BJ (cell line): ENCODE measurements at regions not wholly inside any gene's neighbourhood (a gene's known extent, or its start where the extent isn't known, plus 50 kb on each side); places are given as distances from the start of the nearest gene placed in this dataset.

Experiments
- CTCF ChIA-PET: fragments of 350-600 bp; formaldehyde crosslinking; extraction: SDS; loops from one replicate; lab custom pipeline; 2021; ENCODE audit warnings: antibody characterized with exemption, inconsistent platforms; lab: Yijun Ruan, JAX
- POLR2A ChIA-PET: fragments of 300-600 bp; sonication (Branson Sonifier 250); formaldehyde crosslinking; extraction: SDS; loops from one replicate; lab custom pipeline; 2021; ENCODE audit warnings: antibody characterized with exemption; lab: Charles Lee
- DNase-seq: peaks from one replicate; pipeline ENCODE4 v3.0.0-alpha.2; 2011; ENCODE audit warnings: low read depth
- H3K27me3 ChIP-seq: 2 replicates; pipeline ENCODE4 v1.6.0; 2011; ENCODE audit warnings: low read length; ENCODE audit not compliant: control insufficient read depth, insufficient read depth
- H3K36me3 ChIP-seq: 2 replicates; pipeline ENCODE4 v1.5.1; 2011; ENCODE audit warnings: low read length; ENCODE audit not compliant: control insufficient read depth, insufficient read depth
- H3K4me3 ChIP-seq: 2 replicates; pipeline ENCODE4 v1.5.1; 2011; ENCODE audit warnings: low read depth, mild to moderate bottlenecking, control low read depth, low read length
- CTCF ChIP-seq: IDR thresholded peaks from 2 replicates; pipeline ENCODE4 v1.5.1; 2011; ENCODE audit warnings: low read depth, mild to moderate bottlenecking, control low read depth, inconsistent platforms, low read length, moderate library complexity; ENCODE audit not compliant: insufficient read depth

- H3K4me3 ChIP-seq = no peak overlapping the region
- CTCF ChIA-PET = no interaction called here
- H3K36me3 ChIP-seq = no peaks in the 10 kb centered on the region
- no peak for DNase-seq
- POLR2A ChIA-PET = no interaction called here
- TF ChIP-seq CTCF = no peak
- H3K27me3 ChIP-seq = no peaks in the 10 kb centered on the region
Observed at GRCh38 chr3:89803711-89804110, 696.3 kb downstream of the EPHA3 start.

GRCh38 chr3:89806166-89806565, 698.7 kb downstream of the EPHA3 start:
- CTCF ChIA-PET = no interaction called here
- no peak for DNase-seq
- H3K27me3 ChIP-seq = no peaks in the 10 kb centered on the region
- no peak overlapping the region for H3K4me3 ChIP-seq
- no peak for TF ChIP-seq CTCF
- H3K36me3 ChIP-seq = no peaks in the 10 kb centered on the region
- POLR2A ChIA-PET = no interaction called here

DNA sequence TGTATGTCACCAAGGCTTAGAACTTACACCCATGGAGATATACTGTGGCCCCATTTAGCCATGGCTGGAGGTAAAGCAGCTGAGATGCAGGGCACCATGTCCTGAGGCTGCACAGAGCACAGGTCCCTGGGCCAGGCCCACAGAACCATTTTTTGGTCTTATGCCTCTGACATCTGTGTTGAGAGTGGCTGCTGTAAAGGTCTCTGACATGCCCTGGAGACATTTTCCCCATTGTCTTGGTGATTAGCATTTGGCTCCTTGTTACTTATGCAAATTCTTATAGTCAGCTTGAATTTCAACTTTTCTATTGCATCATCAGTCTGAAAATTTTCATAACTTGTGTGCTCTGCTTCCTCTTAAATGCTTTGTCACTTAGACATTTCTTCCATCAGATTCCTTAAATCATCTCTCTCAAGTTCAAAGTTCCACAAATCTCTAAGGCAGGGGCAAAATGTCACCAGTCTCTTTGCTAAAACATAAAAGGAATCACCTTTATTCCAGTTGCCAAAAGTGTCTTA, 701.3 kb downstream of the EPHA3 start:
- no peak overlapping the region for H3K4me3 ChIP-seq
- CTCF ChIA-PET = no interaction called here
- no peak for DNase-seq
- no peak for TF ChIP-seq CTCF
- POLR2A ChIA-PET = no interaction called here
- H3K27me3 ChIP-seq = no peaks in the 10 kb centered on the region
- no peaks in the 10 kb centered on the region for H3K36me3 ChIP-seq

- H3K27me3 ChIP-seq = no peaks in the 10 kb centered on the region
- no peak overlapping the region for H3K4me3 ChIP-seq
- no peak for TF ChIP-seq CTCF
- H3K36me3 ChIP-seq = no peaks in the 10 kb centered on the region
- DNase-seq = no peak
- POLR2A ChIA-PET = no interaction called here
- CTCF ChIA-PET = no interaction called here
Observed at GRCh38 chr3:89813500-89813899, 706.1 kb downstream of the EPHA3 start.

DNA sequence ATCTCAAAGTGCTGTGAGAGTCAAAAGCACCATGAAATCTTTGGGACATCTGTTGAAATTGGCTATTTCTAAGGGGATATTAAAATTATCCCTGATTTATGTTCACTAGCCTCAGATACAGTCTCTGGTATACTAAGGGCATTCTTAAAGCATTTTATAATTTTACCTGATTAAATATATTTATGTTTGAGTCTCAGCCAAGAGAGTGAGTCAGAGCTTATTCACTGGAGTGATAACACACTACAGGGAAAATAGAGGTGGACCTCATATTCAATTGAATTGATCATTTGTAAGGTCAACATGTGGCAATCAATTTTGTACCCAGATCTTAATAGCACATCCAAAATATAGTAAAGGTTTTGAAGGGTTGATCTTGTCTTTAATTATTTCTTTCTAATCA, 733.6 kb downstream of the EPHA3 start:
- no peak for DNase-seq
- Histone ChIP-seq H3K36me3 (no peaks in the 10 kb centered on the region), H3K4me3 (no peak overlapping the region), H3K27me3 (no peaks in the 10 kb centered on the region)
- POLR2A ChIA-PET = no interaction called here
- CTCF ChIA-PET = no interaction called here
- no peak for TF ChIP-seq CTCF
